RPMI8226 (cell line): ENCODE measurements at regions not wholly inside any gene's neighbourhood (a gene's known extent, or its start where the extent isn't known, plus 50 kb on each side); places are given as distances from the start of the nearest gene placed in this dataset.
"Not testable (repeated sequence)": the region's sequence is repeated elsewhere in the genome, so short reads cannot be mapped to it uniquely, and the experiment has no call there.

Experiments
- DNase-seq: peaks from one replicate; pipeline ENCODE4 v3.0.0-alpha.2; 2015

DNA sequence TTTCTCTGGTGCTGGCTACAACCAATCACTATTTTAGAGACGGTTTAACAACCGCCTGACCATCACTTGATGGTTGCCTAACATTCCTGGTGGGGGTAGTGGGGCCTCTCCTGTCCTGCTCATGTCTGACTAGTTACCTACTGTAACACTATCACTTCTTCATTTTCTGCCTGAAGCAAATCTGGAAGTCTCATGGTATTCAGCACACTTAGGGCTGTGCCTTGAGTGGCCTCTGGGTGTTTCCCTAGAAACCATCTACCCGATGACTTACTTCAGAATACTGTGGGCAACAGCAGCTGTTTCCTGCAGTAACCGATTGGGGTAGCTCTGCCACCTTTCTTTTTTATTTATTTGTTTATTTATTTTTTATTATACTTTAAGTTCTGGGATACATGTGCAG lies 880.1 kb upstream of the INTU start:
- DNase-seq: no peak

DNA sequence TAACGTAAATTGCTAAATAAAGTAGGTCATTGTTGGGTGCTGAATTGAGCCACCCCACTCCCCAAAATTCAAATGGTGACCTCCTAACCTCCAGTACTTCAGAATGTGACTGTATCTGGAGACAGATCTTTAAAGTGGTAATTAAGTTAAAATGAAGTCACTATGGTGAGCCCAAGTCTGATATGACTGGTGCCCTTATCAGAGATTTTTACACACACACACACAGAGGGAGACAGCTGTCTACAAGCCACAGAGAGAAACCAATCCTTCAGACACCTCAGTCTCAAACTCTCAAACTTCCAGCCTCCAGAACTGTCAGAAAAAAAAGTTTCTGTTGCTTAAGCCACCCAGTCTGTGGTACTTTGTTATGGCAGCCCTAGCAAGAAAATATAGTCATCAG lies 879.2 kb upstream of the INTU start:
- no peak for DNase-seq

GRCh38 chr4:126755506-126755905 lies 877.3 kb upstream of the INTU start:
- DNase-seq: no peak

GRCh38 chr4:126756050-126756829 lies 876.5 kb upstream of the INTU start:
- DNase-seq: no peak

- no peak for DNase-seq
These were observed 875.5 kb upstream of the INTU start for GRCh38 chr4:126757219-126757618.

- DNase-seq: no peak
These were observed 874.3 kb upstream of the INTU start for GRCh38 chr4:126758493-126758892.

DNA sequence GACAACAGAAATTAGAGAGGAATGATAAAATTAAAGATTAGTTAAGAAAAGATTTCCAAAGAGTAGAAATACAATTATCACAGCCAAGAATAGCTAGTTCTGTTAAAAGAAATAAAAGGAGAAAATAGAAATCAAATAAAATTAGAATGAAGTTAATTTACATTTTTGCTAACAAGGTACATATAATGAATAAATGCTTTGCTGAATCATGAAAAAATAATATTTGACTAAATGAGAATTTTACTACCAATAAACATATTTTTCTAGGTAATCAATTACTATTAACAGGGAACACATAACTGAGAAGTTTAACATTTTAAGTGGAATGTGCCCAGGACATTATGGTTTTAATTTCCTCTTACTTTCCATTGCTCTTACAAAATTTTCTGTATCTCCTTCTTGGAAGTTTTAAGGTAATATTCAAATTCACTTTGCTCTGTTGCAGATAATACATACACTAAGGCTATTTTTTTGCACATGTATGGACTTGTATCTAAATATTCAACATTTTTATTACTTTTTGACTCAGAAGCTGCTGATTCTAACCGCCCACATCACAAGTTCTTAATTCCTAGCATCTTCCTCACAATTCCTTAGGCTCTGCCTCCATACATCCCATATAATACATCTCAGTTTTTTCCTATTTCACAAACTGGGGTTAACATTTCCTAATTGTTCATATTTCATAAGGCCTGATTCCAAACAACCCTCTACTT lies 870.7 kb upstream of the INTU start:
- no peak for DNase-seq

GRCh38 chr4:126762663-126763247 lies 870.0 kb upstream of the INTU start:
- DNase-seq: no peak

DNA sequence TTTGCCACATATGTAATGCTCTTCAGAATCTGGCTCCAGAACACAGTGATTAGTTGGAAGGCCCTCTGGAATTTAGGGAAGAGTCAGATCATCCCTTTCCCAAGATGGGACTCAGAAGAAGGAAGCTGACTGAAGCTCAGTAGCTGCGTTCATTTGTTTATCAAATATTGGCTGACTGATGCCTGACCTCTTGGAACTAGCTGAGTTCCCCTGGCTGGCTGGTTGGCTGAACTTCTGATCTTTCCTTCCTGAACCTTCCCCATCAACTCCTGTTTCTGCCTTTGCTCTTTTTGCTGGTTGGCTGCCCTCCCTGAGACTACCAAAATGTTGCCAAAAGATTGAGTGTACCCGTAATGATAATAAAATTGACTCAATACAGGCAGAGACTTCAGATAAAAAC lies 866.5 kb upstream of the INTU start:
- no peak for DNase-seq

GRCh38 chr4:126768338-126768737 lies 864.4 kb upstream of the INTU start:
- DNase-seq: no peak

DNA sequence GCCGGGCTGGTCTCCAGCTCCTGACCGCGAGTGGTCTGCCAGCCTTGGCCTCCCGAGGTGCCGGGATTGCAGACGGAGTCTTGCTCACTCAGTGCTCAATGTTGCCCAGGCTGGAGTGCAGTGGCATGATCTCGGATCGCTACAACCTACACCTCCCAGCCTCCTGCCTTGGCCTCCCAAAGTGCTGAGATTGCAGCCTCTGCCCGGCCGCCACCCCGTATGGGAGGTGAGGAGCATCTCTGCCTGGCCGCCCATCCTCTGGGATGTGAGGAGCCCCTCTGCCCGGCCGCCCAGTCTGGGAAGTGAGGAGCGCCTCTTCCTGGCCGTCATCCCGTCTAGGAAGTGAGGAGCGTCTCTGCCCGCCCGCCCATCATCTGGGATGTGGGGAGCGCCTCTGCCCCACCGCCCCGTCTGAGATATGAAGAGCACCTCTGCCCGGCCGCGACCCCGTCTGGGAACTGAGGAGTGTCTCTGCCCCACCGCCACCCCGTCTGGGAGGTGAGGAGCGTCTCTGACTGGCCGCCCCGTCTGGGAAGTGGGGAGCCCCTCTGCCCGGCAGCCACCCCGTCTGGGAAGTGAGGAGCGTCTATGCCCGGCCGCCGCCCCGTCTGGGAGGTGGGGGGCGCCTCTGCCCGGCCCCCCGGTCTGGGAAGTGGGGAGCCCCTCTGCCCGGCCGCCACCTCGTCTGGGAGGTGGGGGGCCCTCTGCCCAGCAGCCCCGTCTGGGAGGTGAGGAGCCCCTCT lies 861.8 kb upstream of the INTU start:
- DNase-seq: not testable (repeated sequence)

DNA sequence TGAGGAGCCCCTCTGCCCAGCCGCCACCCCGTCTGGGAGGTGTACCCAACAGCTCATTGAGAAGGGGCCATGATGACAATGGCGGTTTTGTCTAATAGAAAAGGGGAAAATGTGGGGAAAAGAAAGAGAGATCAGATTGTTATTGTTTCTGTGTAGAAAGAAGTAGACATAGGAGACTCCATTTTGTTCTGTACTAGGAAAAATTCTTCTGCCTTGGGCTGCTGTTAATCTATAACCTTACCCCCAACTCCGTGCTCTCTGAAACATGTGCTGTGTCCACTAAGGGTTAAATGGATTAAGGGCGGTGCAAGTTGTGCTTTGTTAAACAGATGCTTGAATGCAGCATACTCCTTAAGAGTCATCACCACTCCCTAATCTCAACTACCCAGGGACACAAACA lies 861.1 kb upstream of the INTU start:
- not testable (repeated sequence) for DNase-seq

GRCh38 chr4:126772662-126773061 lies 860.1 kb upstream of the INTU start:
- DNase-seq: no peak

- no peak for DNase-seq
These were observed 857.2 kb upstream of the INTU start for GRCh38 chr4:126775485-126776106.

GRCh38 chr4:126776361-126776760 lies 856.4 kb upstream of the INTU start:
- no peak for DNase-seq

GRCh38 chr4:126777649-126778048 lies 855.1 kb upstream of the INTU start:
- no peak for DNase-seq

DNA sequence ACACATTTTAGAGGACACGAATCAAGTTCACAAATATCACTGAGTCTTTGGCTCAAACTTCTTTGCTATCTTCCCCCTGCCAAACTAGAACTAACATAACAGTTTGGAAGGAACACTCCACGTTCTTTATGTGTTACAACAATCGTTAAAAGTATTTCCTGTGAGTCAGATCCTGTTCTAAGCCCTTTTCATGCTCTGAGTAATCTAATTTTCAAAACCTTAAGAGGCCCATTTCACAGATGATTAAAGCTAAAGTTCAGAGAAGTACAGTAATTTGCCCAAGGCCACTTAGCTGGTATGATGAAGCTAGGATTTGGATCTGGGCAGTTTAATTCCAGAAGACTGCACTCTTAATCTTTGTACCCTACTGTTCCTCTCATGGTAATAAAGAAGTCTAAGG lies 854.4 kb upstream of the INTU start:
- DNase-seq: no peak

- no peak for DNase-seq
These were observed 853.8 kb upstream of the INTU start for GRCh38 chr4:126779001-126779400.

GRCh38 chr4:126779436-126780166 lies 853.2 kb upstream of the INTU start:
- DNase-seq: no peak

DNA sequence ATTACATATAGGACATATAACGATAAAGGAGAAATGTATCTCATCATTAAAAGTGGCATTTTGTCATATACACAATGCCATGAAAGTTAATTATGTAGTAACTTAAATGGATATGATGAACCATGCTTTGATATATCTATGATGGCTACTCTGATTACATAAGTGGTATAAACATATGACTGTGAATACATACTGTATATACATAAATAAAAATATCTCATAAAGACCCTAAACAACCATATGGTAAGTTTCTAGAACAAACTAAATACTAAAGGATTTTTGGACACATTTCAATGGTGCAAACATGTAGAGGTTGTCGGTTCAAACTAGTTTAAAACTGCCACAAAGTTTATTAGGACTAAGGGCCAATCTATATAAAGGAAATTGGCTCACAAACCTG lies 849.6 kb upstream of the INTU start:
- no peak for DNase-seq

DNA sequence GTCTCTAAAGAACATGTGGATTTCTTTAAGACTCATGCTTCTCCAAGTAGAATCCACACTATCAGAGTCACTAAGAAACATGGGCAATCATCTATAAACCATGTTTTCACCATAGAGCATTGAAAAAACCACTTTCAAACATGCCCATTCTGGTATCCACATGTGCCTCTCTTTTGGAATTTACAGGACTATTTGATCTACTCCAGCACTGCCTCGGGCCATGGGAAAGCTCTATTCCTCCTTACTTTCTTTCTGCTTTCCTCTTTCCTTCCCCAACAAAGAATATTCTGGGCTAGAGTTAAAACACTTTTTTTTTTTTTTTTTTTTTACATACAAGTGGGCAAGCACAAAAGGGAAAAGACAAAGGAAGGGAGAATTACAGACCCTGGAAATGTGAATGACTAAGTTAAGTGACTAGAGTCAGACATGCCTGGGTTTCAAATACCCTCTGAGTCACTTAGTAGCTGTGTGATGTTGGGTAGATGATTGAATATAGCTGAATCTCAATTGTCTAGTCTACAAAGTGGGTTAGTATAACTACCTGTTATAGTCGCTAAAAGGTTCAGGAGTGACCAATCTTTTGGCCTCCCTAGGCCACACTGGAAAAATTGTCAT lies 847.7 kb upstream of the INTU start:
- no peak for DNase-seq

- no peak for DNase-seq
These were observed 842.1 kb upstream of the INTU start for GRCh38 chr4:126790633-126791032.
